Pancreas (tissue), 10 donors: ENCODE measurements at regions not wholly inside any gene's neighbourhood (a gene's known extent, or its start where the extent isn't known, plus 50 kb on each side); places are given as distances from the start of the nearest gene placed in this dataset.

Experiments
- ATAC-seq, 4 donors: fragments of 200-7000 bp; cut with Tn5 transposase; one replicate each; pipeline versions ENCODE4 v1.8.0 to v1.9.1; 2020; ENCODE audit warnings: mild to moderate bottlenecking in 4 of 4, moderate library complexity in 4 of 4
- DNase-seq, 6 donors: peaks; one replicate each; pipeline ENCODE4 v3.0.0-alpha.2; 2020
- FAIRE-seq: peaks from 2 replicates; lab custom pipeline; 2012; peaks lifted over from hg19 to GRCh38; lab: Jason Lieb, UNC
- H3K27ac ChIP-seq, 4 donors: fragments of 200-600 bp; sonication (generic); 1 replicate in 3 of 4; 2 replicates in 1 of 4; pipeline versions ENCODE4 v1.5.0 to v1.8.0; 2020
- H3K27me3 ChIP-seq, 4 donors: fragments of 200-600 bp; one replicate each; pipeline ENCODE4 v1.8.0; 2021
- H3K36me3 ChIP-seq, 3 donors: fragments of 200-600 bp; sonication (generic) in 1 of 3; one replicate each; pipeline versions ENCODE4 v1.5.0 to v1.8.0; 2020 to 2021
- H3K4me1 ChIP-seq, 3 donors: fragments of 200-600 bp; one replicate each; pipeline ENCODE4 v1.8.0; 2021
- H3K4me3 ChIP-seq, 4 donors: fragments of 200-600 bp; sonication (generic) in 2 of 4; one replicate each; pipeline versions ENCODE4 v1.5.0 to v1.8.0; 2020 to 2021
- H3K9me3 ChIP-seq, 4 donors: fragments of 200-600 bp; one replicate each; pipeline ENCODE4 v1.8.0; 2021
- CTCF ChIP-seq, 4 donors: fragments of 200-600 bp; sonication (generic) in 3 of 4; IDR thresholded peaks; one replicate each; pipeline versions ENCODE4 v1.5.0 to v1.8.0; 2021; ENCODE audit warnings: antibody characterized with exemption in 4 of 4
- WGBS, 2 donors: extraction: QIAGEN DNeasy Blood & Tissue Kit; methylation state at CpG; one replicate each; pipeline ENCODE4 v1.1.7; 2013; 5-methylcytosine and 5-hydroxymethylcytosine counted together
- intact Hi-C, 3 donors: fragments of 100-400 bp; cut with DNase I; formaldehyde crosslinking; loops; one replicate each; pipeline versions ENCODE4 v1.11.1 to v1.14.2; 2022
- donor health status: healthy with polysubstance abuse.
- donor health status: DM: no; HTN: no; CAD: no; lungs with moderate emphysema.
- donor health status: DM: no; HTN: no; CAD: no.
- donor health status: control.
- donor health status: control.
- donor health status: Bipolar disorder and iron deficiency.
- donor health status: DM: yes; HTN: yes; CAD: no.
- donor health status: DM: no; HTN: no; CAD: no.
- donor health status: DM: no; HTN: no; CAD: no.
- donor health status: DM: yes; HTN: yes; CAD: no.

GRCh38 chr14:22464422-22465142 lies 124.4 kb downstream of the DAD1 start:
- Histone ChIP-seq H3K27ac (no peak overlapping the region), H3K36me3 (no peaks in the 10 kb centered on the region), H3K27me3 (no peaks in the 10 kb centered on the region), H3K4me3 (no peak overlapping the region), H3K4me1 (no peaks in the 10 kb centered on the region), H3K9me3 (no peaks in the 10 kb centered on the region)
- ATAC-seq: no peak
- intact Hi-C loops: no loop called here
- whole genome bisulfite sequencing, 2 donors: 87 to 93% methylated on average over 4 of the region's 4 CpGs
- no peak for DNase-seq
- TF ChIP-seq CTCF (IDR thresholded peaks at IDR 0.05): no peak
- no peak for FAIRE-seq

- Histone ChIP-seq H3K27ac (no peak overlapping the region), H3K36me3 (no peaks in the 10 kb centered on the region), H3K4me3 (no peak overlapping the region), H3K27me3 (no peaks in the 10 kb centered on the region), H3K4me1 (no peaks in the 10 kb centered on the region), H3K9me3 (no peaks in the 10 kb centered on the region)
- DNase-seq: peak; percentile 45 to 74 (median 63)
- no peak for TF ChIP-seq CTCF (IDR thresholded peaks at IDR 0.05)
- intact Hi-C loops: no loop called here
- 45 to 59% methylated on average over 4 of the region's 4 CpGs for WGBS, 2 donors
- FAIRE-seq: no peak
- peak; percentile 78 to 90 (median 83) for ATAC-seq
Measured at GRCh38 chr14:22463763-22464173, 125.3 kb downstream of the DAD1 start.

GRCh38 chr14:22462923-22463322 lies 126.1 kb downstream of the DAD1 start:
- no peak for TF ChIP-seq CTCF (IDR thresholded peaks at IDR 0.05)
- intact Hi-C loops: no loop called here

GRCh38 chr14:22460461-22461195 lies 128.4 kb downstream of the DAD1 start:
- no peak for FAIRE-seq
- Histone ChIP-seq H3K27ac (no peak overlapping the region), H3K4me1 (no peaks in the 10 kb centered on the region), H3K4me3 (no peak overlapping the region), H3K36me3 (no peaks in the 10 kb centered on the region), H3K27me3 (no peaks in the 10 kb centered on the region), H3K9me3 (no peaks in the 10 kb centered on the region)
- 70 to 78% methylated on average over 4 of the region's 4 CpGs for WGBS, 2 donors
- no peak for ATAC-seq
- no peak for TF ChIP-seq CTCF (IDR thresholded peaks at IDR 0.05)
- intact Hi-C loops: no loop called here
- no peak for DNase-seq

More at GRCh38 chr14:22462923-22463322, 126.1 kb downstream of the DAD1 start:
- DNase-seq (no peak), ATAC-seq (no peak), FAIRE-seq (no peak)
- WGBS, 2 donors: 81 to 89% methylated on average over 4 of the region's 4 CpGs
- Histone ChIP-seq H3K27me3 (no peaks in the 10 kb centered on the region), H3K36me3 (no peaks in the 10 kb centered on the region), H3K4me1 (no peaks in the 10 kb centered on the region), H3K27ac (no peak overlapping the region), H3K9me3 (no peaks in the 10 kb centered on the region), H3K4me3 (no peak overlapping the region)

GRCh38 chr14:22458737-22459136 lies 130.3 kb downstream of the DAD1 start:
- no peak for TF ChIP-seq CTCF (IDR thresholded peaks at IDR 0.05)
- WGBS, 2 donors: 90 to 98% methylated on average over 2 of the region's 2 CpGs
- ATAC-seq: no peak
- Histone ChIP-seq H3K27me3 (no peaks in the 10 kb centered on the region), H3K4me3 (no peak overlapping the region), H3K4me1 (no peaks in the 10 kb centered on the region), H3K9me3 (no peaks in the 10 kb centered on the region), H3K36me3 (no peaks in the 10 kb centered on the region), H3K27ac (no peak overlapping the region)
- FAIRE-seq: no peak
- intact Hi-C loops: no loop called here
- no peak for DNase-seq
